Right lobe of liver (tissue), 4 donors: ENCODE measurements at regions not wholly inside any gene's neighbourhood (a gene's known extent, or its start where the extent isn't known, plus 50 kb on each side); places are given as distances from the start of the nearest gene placed in this dataset.

Experiments used
- CTCF ChIP-seq, 4 donors: fragments of 200-600 bp in 3 of 4; fragments of 450-650 bp in 1 of 4; IDR thresholded peaks; one replicate each; pipeline versions ENCODE4 v1.5.1 to v1.8.0; 2016 to 2022; ENCODE audit warnings: antibody characterized with exemption in 4 of 4, mild to moderate bottlenecking in 2 of 4
- POLR2A ChIP-seq: fragments of 450-650 bp; IDR thresholded peaks from one replicate; pipeline ENCODE4 v1.6.1; 2017; ENCODE audit warnings: antibody characterized with exemption, mild to moderate bottlenecking
- donor health status: DM: no; HTN: no; CAD: no.
- donor health status: DM: no; HTN: no; CAD: no.
- donor health status: DM: no; HTN: yes; CAD: no.

- TF ChIP-seq CTCF (IDR thresholded peaks at IDR 0.05) (no peak), POLR2A (no peak)
Measured at GRCh38 chr12:63354969-63355368, 204.0 kb upstream of the AVPR1A start.
